GM12873 (cell line): ENCODE measurements at regions not wholly inside any gene's neighbourhood (a gene's known extent, or its start where the extent isn't known, plus 50 kb on each side); places are given as distances from the start of the nearest gene placed in this dataset.

Experiments used
- CTCF ChIP-seq: IDR thresholded peaks from 2 replicates; pipeline ENCODE4 v1.5.1; 2012; ENCODE audit warnings: low read depth, mild to moderate bottlenecking, moderate library complexity, low read length, control low read depth; ENCODE audit not compliant: insufficient read depth; ENCODE audit errors: missing control alignments

- TF ChIP-seq CTCF, result no peak
Measured at GRCh38 chr7:155167706-155168365, 97.7 kb downstream of the HTR5A start.

- no peak for TF ChIP-seq CTCF
Measured at GRCh38 chr7:155168597-155169480, 98.7 kb downstream of the HTR5A start.

GRCh38 chr7:155169498-155170065 lies 99.5 kb downstream of the HTR5A start:
- TF ChIP-seq CTCF, result no peak

- TF ChIP-seq CTCF, result no peak
Measured at GRCh38 chr7:155170331-155170730, 100.2 kb downstream of the HTR5A start.

- TF ChIP-seq CTCF, result no peak
Measured at GRCh38 chr7:155172141-155172540, 102.0 kb downstream of the HTR5A start.

GRCh38 chr7:155173905-155174304 lies 103.8 kb downstream of the HTR5A start:
- no peak for TF ChIP-seq CTCF

GRCh38 chr7:155178096-155178495 lies 108.0 kb downstream of the HTR5A start:
- no peak for TF ChIP-seq CTCF
